H1 (cell line): ENCODE measurements at regions not wholly inside any gene's neighbourhood (a gene's known extent, or its start where the extent isn't known, plus 50 kb on each side); places are given as distances from the start of the nearest gene placed in this dataset.

Experiments
- CTCF ChIA-PET: fragments of 300-600 bp; sonication (Branson Sonifier 250); formaldehyde crosslinking; loops from one replicate; lab custom pipeline; 2021; ENCODE audit not compliant: partially characterized antibody; lab: Charles Lee
- POLR2A ChIA-PET: fragments of 300-600 bp; sonication (Branson Sonifier 250); formaldehyde crosslinking; loops from one replicate; lab custom pipeline; 2021; ENCODE audit warnings: inconsistent platforms; ENCODE audit not compliant: partially characterized antibody; lab: Charles Lee
- DNase-seq, 2 experiments: peaks; one replicate each; pipeline versions ENCODE4 v3.0.0 to v3.0.0-alpha.2; 2010 to 2022; ENCODE audit warnings: low spot score in 2 of 2, low read depth in 1 of 2, mixed read lengths in 1 of 2
- FAIRE-seq: peaks from 2 replicates; lab custom pipeline; 2011; peaks lifted over from hg19 to GRCh38; lab: Jason Lieb, UNC
- H2AFZ ChIP-seq: 2 replicates; pipeline ENCODE4 v1.8.1; 2012; ENCODE audit warnings: low read length, inconsistent platforms
- H2AK5ac ChIP-seq: 2 replicates; pipeline ENCODE4 v1.6.1; 2013; ENCODE audit warnings: low read depth, low read length
- H2BK120ac ChIP-seq: replicated peaks from 2 replicates; pipeline ENCODE3; 2013; ENCODE audit warnings: low read depth, low read length, inconsistent platforms
- H2BK12ac ChIP-seq: 2 replicates; pipeline ENCODE4 v1.6.1; 2013; ENCODE audit warnings: low read depth, low read length
- H2BK15ac ChIP-seq: 2 replicates; pipeline ENCODE4 v1.6.1; 2013; ENCODE audit warnings: low read length
- H2BK20ac ChIP-seq: 2 replicates; pipeline ENCODE4 v1.6.1; 2013; ENCODE audit warnings: low read length
- H2BK5ac ChIP-seq: 2 replicates; pipeline ENCODE4 v1.6.1; 2013; ENCODE audit warnings: low read depth, low read length
- H3K14ac ChIP-seq: 2 replicates; pipeline ENCODE4 v1.6.1; 2013; ENCODE audit warnings: inconsistent platforms; ENCODE audit not compliant: insufficient read length
- H3K18ac ChIP-seq: 2 replicates; pipeline ENCODE4 v1.6.1; 2013; ENCODE audit warnings: low read length; ENCODE audit errors: extremely low read depth
- H3K23ac ChIP-seq: 2 replicates; pipeline ENCODE4 v1.6.1; 2013; ENCODE audit warnings: inconsistent platforms; ENCODE audit not compliant: insufficient read length
- H3K23me2 ChIP-seq: 2 replicates; pipeline ENCODE4 v1.6.1; 2013; ENCODE audit warnings: low read depth, low read length
- H3K27ac ChIP-seq: 2 replicates; pipeline ENCODE4 v1.6.1; 2011; ENCODE audit warnings: low read depth, low read length, inconsistent platforms
- H3K27me3 ChIP-seq, 4 experiments: replicated peaks in 1 of 4; 1 replicate in 1 of 4; 2 replicates in 3 of 4; pipeline versions ENCODE4 v1.6.1 to v1.8.1; 2011 to 2013; ENCODE audit warnings: low read length in 3 of 4, mild to moderate bottlenecking in 3 of 4, inconsistent platforms in 2 of 4, mixed read lengths in 2 of 4, moderate library complexity in 1 of 4; ENCODE audit not compliant: control insufficient read depth in 3 of 4, insufficient read depth in 3 of 4; ENCODE audit errors: extremely low read depth in 1 of 4
- H3K36me3 ChIP-seq, 4 experiments: 2 replicates each; pipeline versions ENCODE4 v1.6.1 to v1.8.1; 2011 to 2013; ENCODE audit warnings: mild to moderate bottlenecking in 4 of 4, low read length in 3 of 4, moderate library complexity in 2 of 4, control low read depth in 1 of 4, inconsistent platforms in 1 of 4; ENCODE audit not compliant: insufficient read depth in 4 of 4, control insufficient read depth in 2 of 4
- H3K4ac ChIP-seq: replicated peaks from 2 replicates; pipeline ENCODE3; 2013; ENCODE audit warnings: low read length, low read depth, mixed read lengths, inconsistent platforms; ENCODE audit not compliant: insufficient read length
- H3K4me1 ChIP-seq, 4 experiments: replicated peaks in 1 of 4; 1 replicate in 1 of 4; 2 replicates in 3 of 4; pipeline versions ENCODE4 v1.6.1 to v1.8.1; 2011 to 2013; ENCODE audit warnings: low read length in 3 of 4, inconsistent platforms in 2 of 4, mixed read lengths in 1 of 4; ENCODE audit not compliant: insufficient read depth in 4 of 4, control insufficient read depth in 3 of 4
- H3K4me2 ChIP-seq, 2 experiments: 2 replicates each; pipeline versions ENCODE4 v1.6.1 to v1.8.1; 2011 to 2013; ENCODE audit warnings: low read depth in 2 of 2, low read length in 2 of 2, control low read depth in 1 of 2, inconsistent platforms in 1 of 2, mild to moderate bottlenecking in 1 of 2; ENCODE audit not compliant: insufficient read depth in 1 of 2
- H3K4me3 ChIP-seq, 4 experiments: fragments of 200-600, 300-600 bp in 1 of 4; sonication (generic), shearing (Covaris generic), sonication (Bioruptor Twin) in 1 of 4; 2 replicates each; pipeline versions ENCODE4 v1.5.1 to v1.8.1; 2011 to 2016; ENCODE audit warnings: low read length in 4 of 4, low read depth in 3 of 4, control low read depth in 2 of 4, inconsistent platforms in 2 of 4, mild to moderate bottlenecking in 2 of 4, mixed read lengths in 1 of 4, moderate library complexity in 1 of 4; ENCODE audit not compliant: insufficient read depth in 2 of 4; ENCODE audit errors: extremely low read depth in 1 of 4
- H3K56ac ChIP-seq: replicated peaks from 2 replicates; pipeline ENCODE3; 2013; ENCODE audit warnings: low read depth, mild to moderate bottlenecking, mixed read lengths, low read length, inconsistent platforms; ENCODE audit not compliant: insufficient read length
- H3K79me1 ChIP-seq: 2 replicates; pipeline ENCODE4 v1.6.1; 2013; ENCODE audit warnings: low read depth, low read length, control low read depth
- H3K79me2 ChIP-seq, 2 experiments: 2 replicates each; pipeline versions ENCODE4 v1.6.1 to v1.8.1; 2012 to 2013; ENCODE audit warnings: low read length in 2 of 2, mild to moderate bottlenecking in 2 of 2, inconsistent platforms in 1 of 2; ENCODE audit not compliant: insufficient read depth in 2 of 2, control insufficient read depth in 1 of 2
- H3K9ac ChIP-seq, 4 experiments: replicated peaks in 1 of 4; 1 replicate in 1 of 4; 2 replicates in 3 of 4; pipeline versions ENCODE4 v1.6.1 to v1.8.1; 2011 to 2013; ENCODE audit warnings: low read depth in 3 of 4, low read length in 3 of 4, control low read depth in 2 of 4, mild to moderate bottlenecking in 2 of 4, moderate library complexity in 2 of 4, inconsistent platforms in 1 of 4; ENCODE audit errors: extremely low read depth in 1 of 4
- H3K9me3 ChIP-seq, 2 experiments: 2 replicates each; pipeline versions ENCODE4 v1.6.1 to v1.8.1; 2012 to 2013; ENCODE audit warnings: mild to moderate bottlenecking in 2 of 2, moderate library complexity in 2 of 2, control low read depth in 1 of 2, inconsistent platforms in 1 of 2, low read depth in 1 of 2, low read length in 1 of 2, mixed read lengths in 1 of 2; ENCODE audit not compliant: insufficient read depth in 2 of 2
- H4K20me1 ChIP-seq, 2 experiments: replicated peaks in 1 of 2; 2 replicates each; pipeline versions ENCODE3 to v1.8.1; 2011 to 2013; ENCODE audit warnings: inconsistent platforms in 2 of 2, low read length in 2 of 2, mild to moderate bottlenecking in 1 of 2; ENCODE audit not compliant: insufficient read depth in 2 of 2, control insufficient read depth in 1 of 2
- H4K5ac ChIP-seq: 2 replicates; pipeline ENCODE4 v1.6.1; 2013; ENCODE audit warnings: low read length, low read depth, mixed read lengths, inconsistent platforms; ENCODE audit not compliant: insufficient read length
- H4K8ac ChIP-seq: 2 replicates; pipeline ENCODE4 v1.8.0; 2013; ENCODE audit warnings: mild to moderate bottlenecking, moderate library complexity, low read length, inconsistent platforms; ENCODE audit not compliant: insufficient read depth; ENCODE audit errors: extremely low read depth
- H4K91ac ChIP-seq: replicated peaks from 2 replicates; pipeline ENCODE3; 2013; ENCODE audit warnings: low read length, mixed read lengths, inconsistent platforms; ENCODE audit not compliant: insufficient read length
- CHD1 ChIP-seq: IDR thresholded peaks from 2 replicates; pipeline ENCODE4 v1.6.1; 2012; ENCODE audit warnings: low read depth, low read length, improper control_type of control experiment
- CHD2 ChIP-seq: IDR thresholded peaks from 2 replicates; pipeline ENCODE4 v1.6.1; 2012; ENCODE audit warnings: low read length, improper control_type of control experiment
- NANOG ChIP-seq: IDR thresholded peaks from 2 replicates; pipeline ENCODE4 v1.6.1; 2011; ENCODE audit warnings: low read length, low read depth, mild to moderate bottlenecking, inconsistent platforms; ENCODE audit not compliant: insufficient read depth, poor library complexity, severe bottlenecking
- SAP30 ChIP-seq: fragments of 300-600 bp; sonication (generic); IDR thresholded peaks from 2 replicates; pipeline ENCODE4 v1.7.1; 2012; ENCODE audit warnings: low read length, moderate library complexity, mild to moderate bottlenecking, inconsistent platforms; ENCODE audit not compliant: insufficient read depth, insufficient replicate concordance
- WGBS, 2 experiments: shearing (Covaris generic) in 1 of 2; methylation state at CpG; one replicate each; pipeline versions ENCODE4 v1.1.6 to v1.1.7; 2013 to 2015; ENCODE audit warnings: low lambda C conversion rate in 2 of 2, mixed read lengths in 2 of 2, inconsistent platforms in 1 of 2, low coverage in 1 of 2, missing lambda C conversion rate in 1 of 2; ENCODE audit not compliant: insufficient replicate concordance in 2 of 2, insufficient coverage in 1 of 2, insufficient read length in 1 of 2; ENCODE audit errors: extremely low coverage in 1 of 2, missing lambda C conversion rate in 1 of 2; 5-methylcytosine and 5-hydroxymethylcytosine counted together

DNA sequence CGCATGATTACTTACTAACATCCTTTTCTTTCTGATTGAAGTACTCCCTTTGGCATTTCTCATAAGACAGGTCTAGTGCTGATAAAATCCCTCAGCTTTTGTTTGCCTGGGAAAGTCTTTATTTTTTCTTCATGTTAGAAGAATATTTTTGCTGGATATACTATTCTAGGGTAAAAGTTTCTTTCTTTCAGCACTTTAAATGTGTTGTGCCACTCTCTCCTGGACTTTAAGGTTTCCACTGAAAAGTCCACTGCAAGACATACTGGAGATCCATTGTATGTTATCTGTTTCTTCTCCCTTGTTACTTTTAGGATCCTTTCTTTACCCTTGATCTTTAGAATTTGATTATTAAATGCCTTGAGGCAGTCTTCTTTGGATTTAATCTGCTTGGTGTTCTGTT, 796.7 kb downstream of the UQCRFS1 start:
- H2BK15ac ChIP-seq: no peak overlapping the region
- H3K9me3 ChIP-seq: no peaks in the 10 kb centered on the region
- no peak overlapping the region for H3K4me2 ChIP-seq
- H4K5ac ChIP-seq: no peak overlapping the region
- no peak overlapping the region for H3K4ac ChIP-seq
- H3K4me3 ChIP-seq: no peak overlapping the region
- POLR2A ChIA-PET: no interaction called here
- WGBS, 2 experiments: 100% methylated on average over 1 of the region's 1 CpG; no CpG with 5 or more reads in 1 of the 2 experiments
- no peaks in the 10 kb centered on the region; a peak in 1 of 7 replicates for H3K27me3 ChIP-seq
- DNase-seq (no peak), FAIRE-seq (no peak)
- H2BK12ac ChIP-seq: no peak overlapping the region
- H3K18ac ChIP-seq: no peak overlapping the region
- H2AFZ ChIP-seq: no peak overlapping the region
- H4K20me1 ChIP-seq: no peaks in the 10 kb centered on the region
- H2AK5ac ChIP-seq: no peak overlapping the region
- H2BK120ac ChIP-seq: no peak overlapping the region
- H2BK20ac ChIP-seq: no peak overlapping the region
- no peak overlapping the region for H3K23ac ChIP-seq
- no peak overlapping the region for H3K27ac ChIP-seq
- no peaks in the 10 kb centered on the region for H3K79me1 ChIP-seq
- H3K14ac ChIP-seq: no peak overlapping the region
- no peaks in the 10 kb centered on the region for H3K23me2 ChIP-seq
- no peak for TF ChIP-seq CHD2
- no peak for TF ChIP-seq SAP30
- TF ChIP-seq CHD1: no peak
- no peak for TF ChIP-seq NANOG
- no peak overlapping the region for H4K8ac ChIP-seq
- H4K91ac ChIP-seq: no peak overlapping the region
- H3K79me2 ChIP-seq: no peaks in the 10 kb centered on the region
- 0 out of 7 replicates have a peak, but pooled peaks cover 0 to 2% (median 0%) of the 10 kb centered on the region in 4 experiments for H3K4me1 ChIP-seq
- CTCF ChIA-PET: no interaction called here
- H3K56ac ChIP-seq: no peak overlapping the region
- H2BK5ac ChIP-seq: no peak overlapping the region
- H3K36me3 ChIP-seq: no peaks in the 10 kb centered on the region
- no peak overlapping the region for H3K9ac ChIP-seq
